Sigmoid colon (tissue), 3 donors: ENCODE measurements at regions not wholly inside any gene's neighbourhood (a gene's known extent, or its start where the extent isn't known, plus 50 kb on each side); places are given as distances from the start of the nearest gene placed in this dataset.

Experiments used
- CTCF ChIP-seq, 4 experiments: fragments of 450-650 bp in 3 of 4; fragments of 200-600 bp in 1 of 4; IDR thresholded peaks; one replicate each; pipeline ENCODE4 v1.5.1; 2016 to 2019; ENCODE audit warnings: antibody characterized with exemption in 4 of 4, mild to moderate bottlenecking in 3 of 4, moderate library complexity in 2 of 4
- POLR2A ChIP-seq, 2 donors: fragments of 450-650 bp; IDR thresholded peaks; one replicate each; pipeline ENCODE4 v1.6.1; 2016; ENCODE audit warnings: antibody characterized with exemption in 2 of 2, mild to moderate bottlenecking in 2 of 2, moderate library complexity in 2 of 2

- TF ChIP-seq CTCF (IDR thresholded peaks at IDR 0.05) (no peak), POLR2A (IDR thresholded peaks at IDR 0.05) (no peak)
Observed at GRCh38 chr12:93311827-93312226, 65.9 kb upstream of the NUDT4 start.
